Bronchial epithelial cell (primary cell): ENCODE measurements at regions not wholly inside any gene's neighbourhood (a gene's known extent, or its start where the extent isn't known, plus 50 kb on each side); places are given as distances from the start of the nearest gene placed in this dataset.
A peak's percentile ranks its signal among the peaks of the same experiment; 100 is the strongest.

ENCODE experiments used
- DNase-seq: peaks from one replicate; pipeline ENCODE4 v3.0.0-alpha.2; 2010; ENCODE audit warnings: low read depth
- FAIRE-seq: peaks from 2 replicates; lab custom pipeline; 2011; peaks lifted over from hg19 to GRCh38; lab: Jason Lieb, UNC
- H3K27me3 ChIP-seq: 2 replicates; pipeline ENCODE4 v1.5.1; 2011; ENCODE audit warnings: low read length; ENCODE audit not compliant: control insufficient read depth, insufficient read depth
- H3K36me3 ChIP-seq: 2 replicates; pipeline ENCODE4 v1.5.1; 2011; ENCODE audit warnings: low read length; ENCODE audit not compliant: control insufficient read depth, insufficient read depth
- H3K4me3 ChIP-seq: 2 replicates; pipeline ENCODE4 v1.5.1; 2011; ENCODE audit warnings: mild to moderate bottlenecking, low read depth, low read length, control low read depth
- CTCF ChIP-seq: IDR thresholded peaks from 2 replicates; pipeline ENCODE4 v1.5.1; 2011; ENCODE audit warnings: mild to moderate bottlenecking, moderate library complexity, low read length, control low read depth, inconsistent platforms; ENCODE audit not compliant: insufficient read depth, severe bottlenecking

GRCh38 chr3:72426618-72427397 is 421.4 kb downstream of the SHQ1 start:
- no peak for TF ChIP-seq CTCF
- Histone ChIP-seq H3K36me3 (no peaks in the 10 kb centered on the region), H3K27me3 (no peaks in the 10 kb centered on the region), H3K4me3 (no peak overlapping the region)
- DNase-seq, result no peak
- FAIRE-seq, result no peak

- Histone ChIP-seq H3K27me3 (no peaks in the 10 kb centered on the region), H3K36me3 (no peaks in the 10 kb centered on the region), H3K4me3 (no peak overlapping the region)
- no peak for TF ChIP-seq CTCF
- FAIRE-seq (no peak), DNase-seq (no peak)
These were observed 424.6 kb downstream of the SHQ1 start for GRCh38 chr3:72423643-72424042.

- no peak overlapping the region for H3K4me3 ChIP-seq
- H3K27me3 ChIP-seq, result no peaks in the 10 kb centered on the region
- H3K36me3 ChIP-seq, result no peaks in the 10 kb centered on the region
- TF ChIP-seq CTCF, result no peak
- FAIRE-seq (no peak), DNase-seq (no peak)
These were observed 426.5 kb downstream of the SHQ1 start for GRCh38 chr3:72421786-72422185.

GRCh38 chr3:72421126-72421525 is 427.1 kb downstream of the SHQ1 start:
- FAIRE-seq, result no peak
- H3K27me3 ChIP-seq, result no peaks in the 10 kb centered on the region
- no peak for TF ChIP-seq CTCF

GRCh38 chr3:72418856-72419255 is 429.4 kb downstream of the SHQ1 start:
- H3K4me3 ChIP-seq, result no peak overlapping the region
- TF ChIP-seq CTCF, result no peak
- FAIRE-seq, result no peak
- H3K36me3 ChIP-seq, result no peaks in the 10 kb centered on the region
- DNase-seq, result no peak
- no peaks in the 10 kb centered on the region for H3K27me3 ChIP-seq

More at GRCh38 chr3:72421126-72421525, 427.1 kb downstream of the SHQ1 start:
- no peak for DNase-seq
- Histone ChIP-seq H3K36me3 (no peaks in the 10 kb centered on the region), H3K4me3 (no peak overlapping the region)

GRCh38 chr3:72418244-72418643 is 430.0 kb downstream of the SHQ1 start:
- no peaks in the 10 kb centered on the region for H3K27me3 ChIP-seq
- no peak for TF ChIP-seq CTCF
- no peak overlapping the region for H3K4me3 ChIP-seq
- peak; percentile 56 for DNase-seq
- FAIRE-seq, result no peak
- no peaks in the 10 kb centered on the region for H3K36me3 ChIP-seq
